K562 (cell line): ENCODE measurements at regions not wholly inside any gene's neighbourhood (a gene's known extent, or its start where the extent isn't known, plus 50 kb on each side); places are given as distances from the start of the nearest gene placed in this dataset.
A peak's percentile ranks its signal among the peaks of the same experiment; 100 is the strongest.

Experiments
- CBX5 ChIP-seq: IDR thresholded peaks from 2 replicates; pipeline ENCODE4 v1.6.1; 2014; ENCODE audit warnings: low read depth, borderline replicate concordance
- CCAR2 ChIP-seq: fragments of 200-400 bp; formaldehyde crosslinking; IDR thresholded peaks from 2 replicates; pipeline ENCODE4 v1.6.1; 2017; ENCODE audit warnings: mild to moderate bottlenecking, low read depth, low read length
- EWSR1 ChIP-seq: fragments of 450-650 bp; IDR thresholded peaks from 2 replicates; pipeline ENCODE4 v1.6.1; 2018; ENCODE audit warnings: borderline replicate concordance, mild to moderate bottlenecking, low read depth, moderate library complexity; ENCODE audit not compliant: partially characterized antibody
- GTF2E2 ChIP-seq: fragments of 200-800 bp; sonication (Bioruptor generic); IDR thresholded peaks from 2 replicates; pipeline ENCODE4 v1.6.1; 2016; ENCODE audit warnings: missing genetic modification characterization, missing compliant biosample characterization
- HDGF ChIP-seq: fragments of 450-650 bp; IDR thresholded peaks from 2 replicates; pipeline ENCODE4 v1.6.1; 2016
- MEF2A ChIP-seq: IDR thresholded peaks from 2 replicates; pipeline ENCODE4 v1.6.1; 2011; ENCODE audit warnings: low read depth, mild to moderate bottlenecking, low read length, moderate library complexity; ENCODE audit not compliant: control insufficient read depth
- MEIS2 ChIP-seq: fragments of 450-650 bp; IDR thresholded peaks from 2 replicates; pipeline ENCODE4 v1.6.1; 2014; ENCODE audit warnings: mild to moderate bottlenecking; ENCODE audit not compliant: partially characterized antibody
- POLR3G ChIP-seq: IDR thresholded peaks from 2 replicates; pipeline ENCODE4 v1.6.1; 2011; ENCODE audit not compliant: insufficient read length, insufficient replicate concordance; ENCODE audit errors: extremely low read depth
- PTRF ChIP-seq: fragments of 450-650 bp; IDR thresholded peaks from 2 replicates; pipeline ENCODE4 v1.6.1; 2016; ENCODE audit warnings: mild to moderate bottlenecking, missing genetic modification characterization, missing compliant biosample characterization
- RFX1 ChIP-seq: fragments of 450-650 bp; IDR thresholded peaks from 2 replicates; pipeline ENCODE4 v1.6.1; 2016; ENCODE audit warnings: mild to moderate bottlenecking, moderate library complexity
- SAP30 ChIP-seq: fragments of 200-600 bp; sonication (generic); IDR thresholded peaks from 2 replicates; pipeline ENCODE4 v1.6.1; 2012; ENCODE audit warnings: borderline replicate concordance, low read depth, mild to moderate bottlenecking, moderate library complexity, low read length, control low read depth, inconsistent platforms; ENCODE audit not compliant: insufficient read depth, poor library complexity, severe bottlenecking
- SETDB1 ChIP-seq: IDR thresholded peaks from one replicate; pipeline ENCODE4 v1.6.1; 2012; ENCODE audit warnings: low read length, control low read depth, inconsistent platforms
- SMARCA5 ChIP-seq: fragments of 450-650 bp; IDR thresholded peaks from 2 replicates; pipeline ENCODE4 v1.6.1; 2016
- ZFP1 ChIP-seq: fragments of 450-650 bp; formaldehyde crosslinking; IDR thresholded peaks from 2 replicates; pipeline ENCODE4 v1.4.0; 2020; ENCODE audit warnings: mild to moderate bottlenecking, mixed read lengths
- ZNF143 ChIP-seq: sonication (generic); formaldehyde crosslinking; IDR thresholded peaks from 2 replicates; pipeline ENCODE4 v1.9.0; 2022; ENCODE audit warnings: mild to moderate bottlenecking, missing genetic modification reagents
- ZNF263 ChIP-seq: sonication (generic); formaldehyde crosslinking; IDR thresholded peaks from 2 replicates; pipeline ENCODE4 v1.8.0; 2022; ENCODE audit warnings: mild to moderate bottlenecking, missing genetic modification reagents, borderline replicate concordance
- ZNF384 ChIP-seq: IDR thresholded peaks from 2 replicates; pipeline ENCODE4 v1.6.1; 2012; ENCODE audit warnings: low read depth, low read length, improper control_type of control experiment
- ZNF764 ChIP-seq: fragments of 250-450 bp; sonication (Bioruptor Pico); IDR thresholded peaks from 2 replicates; pipeline ENCODE4 v1.4.0; 2020; ENCODE audit warnings: low read depth, mild to moderate bottlenecking, moderate library complexity
- ZNF780A ChIP-seq: fragments of 250-450 bp; sonication (Bioruptor Pico); IDR thresholded peaks from 2 replicates; pipeline ENCODE4 v1.5.0; 2021; ENCODE audit warnings: mild to moderate bottlenecking
- ZNF79 ChIP-seq: fragments of 250-450 bp; sonication (Bioruptor Pico); IDR thresholded peaks from 2 replicates; pipeline ENCODE4 v1.4.0; 2020; ENCODE audit warnings: low read depth, mild to moderate bottlenecking, moderate library complexity
- ZSCAN29 ChIP-seq: fragments of 450-650 bp; IDR thresholded peaks from 2 replicates; pipeline ENCODE4 v1.6.1; 2017
- TF ChIP-seq, protein P1 (sequence below): fragments of 250-450 bp; sonication (Bioruptor Pico); IDR thresholded peaks from 2 replicates; pipeline ENCODE4 v1.4.0; 2020; ENCODE audit warnings: mild to moderate bottlenecking
- TF ChIP-seq, protein P2 (sequence below): sonication (generic); formaldehyde crosslinking; IDR thresholded peaks from 2 replicates; pipeline ENCODE4 v1.4.0; 2020; ENCODE audit warnings: mild to moderate bottlenecking, missing genetic modification reagents
- TF ChIP-seq, protein P3 (sequence below): sonication (generic); formaldehyde crosslinking; IDR thresholded peaks from 2 replicates; pipeline ENCODE4 v1.8.0; 2022; ENCODE audit warnings: mild to moderate bottlenecking, missing genetic modification reagents
- TF ChIP-seq, protein P4 (sequence below): fragments of 450-650 bp; IDR thresholded peaks from 2 replicates; pipeline ENCODE4 v1.6.1; 2017; ENCODE audit warnings: antibody characterized with exemption

DNA sequence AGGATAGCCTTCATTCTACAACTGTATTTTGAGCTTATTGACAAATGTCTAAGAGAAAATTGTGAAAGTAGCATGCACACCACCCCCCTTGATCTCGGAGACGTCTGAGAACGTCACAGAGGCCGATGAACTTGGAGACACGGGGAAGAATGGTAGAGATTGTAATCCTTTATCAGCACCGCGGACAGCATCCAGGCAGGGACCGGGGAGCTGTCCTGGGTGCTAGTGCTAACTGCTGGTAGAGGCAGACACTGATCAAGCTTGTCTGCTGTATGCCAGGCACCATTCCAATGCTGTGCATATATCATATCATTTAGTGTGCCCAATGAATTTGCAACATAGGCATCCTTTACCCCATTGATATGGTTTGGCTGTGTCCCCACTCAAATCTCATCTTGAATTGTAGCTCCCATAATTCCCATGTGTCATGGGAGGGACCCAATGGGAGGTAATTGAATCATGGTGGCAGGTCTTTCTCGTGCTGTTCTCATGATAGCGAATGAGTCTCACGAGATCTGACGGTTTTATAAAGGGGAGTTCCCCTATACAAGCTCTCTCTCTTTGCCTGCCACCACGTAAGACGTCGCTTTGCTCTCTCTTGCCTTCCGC is 98.8 kb downstream of the LHX2 start (continued):
- TF ChIP-seq EWSR1 = no peak
- TF ChIP-seq ZNF384 = no peak
- TF ChIP-seq MEIS2 = no peak
- peak; percentile 70; the same call in 1 of the 2 replicates for TF ChIP-seq ZNF143 (CRISPR knock-in tag)
- no peak for TF ChIP-seq RFX1
- no peak for TF ChIP-seq MEF2A
- TF ChIP-seq ZNF79 (CRISPR knock-in tag) = 0 out of 2 replicates have a peak, but pooled peaks have one; percentile 47
- no peak for TF ChIP-seq ZFP1 (CRISPR knock-in tag)
- peak; percentile 97 for TF ChIP-seq SAP30
- TF ChIP-seq, protein P1, sequence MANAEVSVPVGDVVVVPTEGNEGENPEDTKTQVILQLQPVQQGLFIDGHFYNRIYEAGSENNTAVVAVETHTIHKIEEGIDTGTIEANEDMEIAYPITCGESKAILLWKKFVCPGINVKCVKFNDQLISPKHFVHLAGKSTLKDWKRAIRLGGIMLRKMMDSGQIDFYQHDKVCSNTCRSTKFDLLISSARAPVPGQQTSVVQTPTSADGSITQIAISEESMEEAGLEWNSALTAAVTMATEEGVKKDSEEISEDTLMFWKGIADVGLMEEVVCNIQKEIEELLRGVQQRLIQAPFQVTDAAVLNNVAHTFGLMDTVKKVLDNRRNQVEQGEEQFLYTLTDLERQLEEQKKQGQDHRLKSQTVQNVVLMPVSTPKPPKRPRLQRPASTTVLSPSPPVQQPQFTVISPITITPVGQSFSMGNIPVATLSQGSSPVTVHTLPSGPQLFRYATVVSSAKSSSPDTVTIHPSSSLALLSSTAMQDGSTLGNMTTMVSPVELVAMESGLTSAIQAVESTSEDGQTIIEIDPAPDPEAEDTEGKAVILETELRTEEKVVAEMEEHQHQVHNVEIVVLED (CRISPR knock-in tag) = peak; percentile 34; the same call in 1 of the 2 replicates
- peak; percentile 94 for TF ChIP-seq ZNF263
- no peak for TF ChIP-seq GTF2E2 (tag)
- no peak for TF ChIP-seq HDGF
- TF ChIP-seq, protein P2, sequence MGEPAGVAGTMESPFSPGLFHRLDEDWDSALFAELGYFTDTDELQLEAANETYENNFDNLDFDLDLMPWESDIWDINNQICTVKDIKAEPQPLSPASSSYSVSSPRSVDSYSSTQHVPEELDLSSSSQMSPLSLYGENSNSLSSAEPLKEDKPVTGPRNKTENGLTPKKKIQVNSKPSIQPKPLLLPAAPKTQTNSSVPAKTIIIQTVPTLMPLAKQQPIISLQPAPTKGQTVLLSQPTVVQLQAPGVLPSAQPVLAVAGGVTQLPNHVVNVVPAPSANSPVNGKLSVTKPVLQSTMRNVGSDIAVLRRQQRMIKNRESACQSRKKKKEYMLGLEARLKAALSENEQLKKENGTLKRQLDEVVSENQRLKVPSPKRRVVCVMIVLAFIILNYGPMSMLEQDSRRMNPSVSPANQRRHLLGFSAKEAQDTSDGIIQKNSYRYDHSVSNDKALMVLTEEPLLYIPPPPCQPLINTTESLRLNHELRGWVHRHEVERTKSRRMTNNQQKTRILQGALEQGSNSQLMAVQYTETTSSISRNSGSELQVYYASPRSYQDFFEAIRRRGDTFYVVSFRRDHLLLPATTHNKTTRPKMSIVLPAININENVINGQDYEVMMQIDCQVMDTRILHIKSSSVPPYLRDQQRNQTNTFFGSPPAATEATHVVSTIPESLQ (CRISPR knock-in tag) = peak; percentile 100
- no peak for TF ChIP-seq ZNF764 (CRISPR knock-in tag)
- no peak for TF ChIP-seq ZSCAN29
- no peak for TF ChIP-seq SMARCA5
- TF ChIP-seq, protein P3, sequence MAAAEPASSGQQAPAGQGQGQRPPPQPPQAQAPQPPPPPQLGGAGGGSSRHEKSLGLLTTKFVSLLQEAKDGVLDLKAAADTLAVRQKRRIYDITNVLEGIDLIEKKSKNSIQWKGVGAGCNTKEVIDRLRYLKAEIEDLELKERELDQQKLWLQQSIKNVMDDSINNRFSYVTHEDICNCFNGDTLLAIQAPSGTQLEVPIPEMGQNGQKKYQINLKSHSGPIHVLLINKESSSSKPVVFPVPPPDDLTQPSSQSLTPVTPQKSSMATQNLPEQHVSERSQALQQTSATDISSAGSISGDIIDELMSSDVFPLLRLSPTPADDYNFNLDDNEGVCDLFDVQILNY = peak; percentile 99
- no peak for TF ChIP-seq ZNF780A (CRISPR knock-in tag)
- TF ChIP-seq, protein P4, sequence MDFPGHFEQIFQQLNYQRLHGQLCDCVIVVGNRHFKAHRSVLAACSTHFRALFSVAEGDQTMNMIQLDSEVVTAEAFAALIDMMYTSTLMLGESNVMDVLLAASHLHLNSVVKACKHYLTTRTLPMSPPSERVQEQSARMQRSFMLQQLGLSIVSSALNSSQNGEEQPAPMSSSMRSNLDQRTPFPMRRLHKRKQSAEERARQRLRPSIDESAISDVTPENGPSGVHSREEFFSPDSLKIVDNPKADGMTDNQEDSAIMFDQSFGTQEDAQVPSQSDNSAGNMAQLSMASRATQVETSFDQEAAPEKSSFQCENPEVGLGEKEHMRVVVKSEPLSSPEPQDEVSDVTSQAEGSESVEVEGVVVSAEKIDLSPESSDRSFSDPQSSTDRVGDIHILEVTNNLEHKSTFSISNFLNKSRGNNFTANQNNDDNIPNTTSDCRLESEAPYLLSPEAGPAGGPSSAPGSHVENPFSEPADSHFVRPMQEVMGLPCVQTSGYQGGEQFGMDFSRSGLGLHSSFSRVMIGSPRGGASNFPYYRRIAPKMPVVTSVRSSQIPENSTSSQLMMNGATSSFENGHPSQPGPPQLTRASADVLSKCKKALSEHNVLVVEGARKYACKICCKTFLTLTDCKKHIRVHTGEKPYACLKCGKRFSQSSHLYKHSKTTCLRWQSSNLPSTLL = no peak
- peak; percentile 72 for TF ChIP-seq PTRF (tag)
- TF ChIP-seq POLR3G = no peak
- no peak for TF ChIP-seq SETDB1
- no peak for TF ChIP-seq CBX5
- TF ChIP-seq CCAR2 = no peak
